Natural killer cell (primary cell): ENCODE measurements at regions not wholly inside any gene's neighbourhood (a gene's known extent, or its start where the extent isn't known, plus 50 kb on each side); places are given as distances from the start of the nearest gene placed in this dataset.

Experiments used
- ATAC-seq, 3 donors: fragments of 150-1000 bp in 2 of 3; fragments of 200-7000 bp in 1 of 3; cut with Tn5 transposase; 1 replicate in 1 of 3; 2 replicates in 2 of 3; pipeline ENCODE4 v1.10.0; 2021; ENCODE audit warnings: mild to moderate bottlenecking in 2 of 3, moderate library complexity in 2 of 3
- DNase-seq, 2 donors: peaks; one replicate each; pipeline versions ENCODE4 v3.0.0 to v3.0.0-alpha.2; 2013 to 2021; ENCODE audit warnings: mixed read lengths in 1 of 2
- H3K27ac ChIP-seq: one replicate; pipeline ENCODE4 v1.5.1; 2013; ENCODE audit warnings: mild to moderate bottlenecking, low read length
- H3K27me3 ChIP-seq: one replicate; pipeline ENCODE4 v1.6.1; 2013; ENCODE audit warnings: low read length; ENCODE audit not compliant: control insufficient read depth, insufficient read depth
- H3K36me3 ChIP-seq: one replicate; pipeline ENCODE4 v1.6.1; 2013; ENCODE audit warnings: low read length; ENCODE audit not compliant: control insufficient read depth, insufficient read depth
- H3K4me1 ChIP-seq: one replicate; pipeline ENCODE4 v1.6.1; 2013; ENCODE audit warnings: low read length; ENCODE audit not compliant: control insufficient read depth, insufficient read depth
- H3K4me3 ChIP-seq: one replicate; pipeline ENCODE4 v1.5.1; 2013; ENCODE audit warnings: low read length
- H3K9me3 ChIP-seq: one replicate; pipeline ENCODE4 v1.6.1; 2013; ENCODE audit warnings: low read length; ENCODE audit not compliant: control insufficient read depth, insufficient read depth
- H3K27ac Mint-ChIP-seq, 2 donors: one replicate each; pipeline ENCODE4 v1.8.0; 2022; ENCODE audit warnings: mild to moderate bottlenecking in 2 of 2, mixed read lengths in 2 of 2, moderate library complexity in 1 of 2
- H3K27me3 Mint-ChIP-seq, 2 donors: one replicate each; pipeline ENCODE4 v1.8.0; 2022; ENCODE audit warnings: low read depth in 2 of 2, mixed read lengths in 2 of 2
- H3K36me3 Mint-ChIP-seq: one replicate; pipeline ENCODE4 v1.8.0; 2022; ENCODE audit warnings: mixed read lengths
- H3K4me1 Mint-ChIP-seq, 2 donors: one replicate each; pipeline ENCODE4 v1.8.0; 2022; ENCODE audit warnings: mixed read lengths in 2 of 2
- H3K4me3 Mint-ChIP-seq: one replicate; pipeline ENCODE4 v1.8.0; 2022; ENCODE audit warnings: mild to moderate bottlenecking, moderate library complexity, mixed read lengths
- H3K9me3 Mint-ChIP-seq, 2 donors: one replicate each; pipeline ENCODE4 v1.8.0; 2022; ENCODE audit warnings: mixed read lengths in 2 of 2
- WGBS: methylation state at CpG from one replicate; pipeline ENCODE4 v1.1.7; 2013; ENCODE audit warnings: missing lambda C conversion rate; ENCODE audit not compliant: insufficient coverage; 5-methylcytosine and 5-hydroxymethylcytosine counted together
- intact Hi-C: fragments of 100-400 bp; cut with micrococcal nuclease; formaldehyde crosslinking; loops from one replicate; pipeline ENCODE4 v1.14.2; 2022
- TF ChIP-seq, protein P1 (sequence below): fragments of 200-600 bp; IDR thresholded peaks from one replicate; pipeline ENCODE4 v1.8.0; 2022; ENCODE audit warnings: antibody characterized with exemption

DNA sequence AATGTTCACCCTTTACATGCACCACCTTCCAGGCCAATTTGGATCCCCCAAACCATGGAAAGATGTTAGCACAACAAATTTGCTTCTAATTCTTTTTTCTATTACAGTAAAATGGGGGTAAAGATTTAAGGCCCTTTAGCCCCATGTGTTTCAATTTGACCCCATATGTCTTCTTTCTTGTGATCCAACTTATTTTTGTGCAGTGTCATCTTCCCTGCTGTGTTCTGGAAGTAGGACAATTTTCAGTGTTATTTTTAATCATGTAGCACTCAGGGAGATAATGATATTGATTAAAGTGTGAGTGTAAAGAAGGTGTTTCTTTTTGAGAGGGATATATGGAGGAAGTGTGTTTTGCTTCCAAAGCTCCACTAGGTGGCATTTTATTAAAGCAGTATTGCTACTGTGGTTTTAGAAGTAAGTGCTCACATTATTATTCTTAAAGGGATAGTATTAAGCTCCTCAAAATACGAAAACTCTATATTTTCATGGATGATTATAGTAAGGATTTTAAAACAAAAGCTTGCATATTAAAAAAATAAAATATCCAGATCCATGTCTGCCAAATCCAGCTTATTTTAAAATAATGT, 118.7 kb upstream of the ATP10B start:
- H3K9me3 ChIP-seq = no peaks in the 10 kb centered on the region
- no peak overlapping the region for H3K4me3 Mint-ChIP-seq
- no peaks in the 10 kb centered on the region for H3K36me3 ChIP-seq
- H3K27ac ChIP-seq = no peak overlapping the region
- H3K27me3 Mint-ChIP-seq = no peaks in the 10 kb centered on the region
- TF ChIP-seq, protein P1, sequence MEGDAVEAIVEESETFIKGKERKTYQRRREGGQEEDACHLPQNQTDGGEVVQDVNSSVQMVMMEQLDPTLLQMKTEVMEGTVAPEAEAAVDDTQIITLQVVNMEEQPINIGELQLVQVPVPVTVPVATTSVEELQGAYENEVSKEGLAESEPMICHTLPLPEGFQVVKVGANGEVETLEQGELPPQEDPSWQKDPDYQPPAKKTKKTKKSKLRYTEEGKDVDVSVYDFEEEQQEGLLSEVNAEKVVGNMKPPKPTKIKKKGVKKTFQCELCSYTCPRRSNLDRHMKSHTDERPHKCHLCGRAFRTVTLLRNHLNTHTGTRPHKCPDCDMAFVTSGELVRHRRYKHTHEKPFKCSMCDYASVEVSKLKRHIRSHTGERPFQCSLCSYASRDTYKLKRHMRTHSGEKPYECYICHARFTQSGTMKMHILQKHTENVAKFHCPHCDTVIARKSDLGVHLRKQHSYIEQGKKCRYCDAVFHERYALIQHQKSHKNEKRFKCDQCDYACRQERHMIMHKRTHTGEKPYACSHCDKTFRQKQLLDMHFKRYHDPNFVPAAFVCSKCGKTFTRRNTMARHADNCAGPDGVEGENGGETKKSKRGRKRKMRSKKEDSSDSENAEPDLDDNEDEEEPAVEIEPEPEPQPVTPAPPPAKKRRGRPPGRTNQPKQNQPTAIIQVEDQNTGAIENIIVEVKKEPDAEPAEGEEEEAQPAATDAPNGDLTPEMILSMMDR = no peak
- no peak overlapping the region for H3K27ac Mint-ChIP-seq
- H3K27me3 ChIP-seq = no peaks in the 10 kb centered on the region
- H3K4me1 ChIP-seq = no peaks in the 10 kb centered on the region
- no peak for ATAC-seq
- intact Hi-C loops = no loop called here
- peaks cover 2% of the 10 kb centered on the region in 2 donors for H3K9me3 Mint-ChIP-seq
- H3K4me3 ChIP-seq = no peak overlapping the region
- no peak for DNase-seq
- no peaks in the 10 kb centered on the region for H3K4me1 Mint-ChIP-seq
- WGBS = no CpG with 5 or more reads among the region's 1 CpG
- no peaks in the 10 kb centered on the region for H3K36me3 Mint-ChIP-seq

DNA sequence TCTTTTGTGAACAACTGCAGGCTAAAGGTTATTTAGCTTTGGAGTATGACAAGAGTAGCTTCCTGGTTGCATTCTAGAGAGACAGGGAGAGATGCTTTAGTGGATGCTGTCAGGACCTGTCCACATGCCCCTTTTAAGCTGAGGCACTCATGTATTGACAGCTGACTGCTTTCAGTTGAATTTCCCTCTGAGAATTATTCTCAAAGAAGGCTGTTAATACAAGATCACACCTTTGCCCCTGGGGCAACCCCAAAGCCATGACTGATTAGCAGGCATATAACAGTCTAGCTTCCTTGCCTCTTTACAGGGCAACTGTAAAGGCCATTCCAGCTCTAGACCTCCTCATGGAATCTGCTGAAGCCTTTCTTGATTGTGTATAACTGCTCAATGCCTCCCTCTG, 117.6 kb upstream of the ATP10B start:
- no peaks in the 10 kb centered on the region for H3K9me3 Mint-ChIP-seq
- intact Hi-C loops = no loop called here
- no peaks in the 10 kb centered on the region for H3K27me3 Mint-ChIP-seq

DNA sequence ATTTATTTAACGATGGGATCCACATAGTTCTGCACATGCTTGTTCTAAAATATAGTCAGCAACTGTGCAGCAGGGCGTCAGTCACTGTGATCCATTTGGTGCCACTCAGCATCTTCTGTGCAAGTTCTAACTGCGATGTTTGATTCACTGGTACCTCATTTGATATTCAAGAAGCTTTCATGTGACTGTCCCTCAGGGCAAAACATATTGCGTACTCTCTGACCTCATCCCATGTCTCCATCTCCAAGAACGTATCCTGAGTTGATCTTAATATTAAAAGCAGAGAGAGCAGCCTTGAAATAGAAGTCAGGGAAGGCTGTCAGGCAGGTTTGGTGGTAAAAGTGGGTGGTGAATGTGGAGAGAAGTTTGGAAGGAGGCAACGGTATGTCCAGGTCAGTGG, 116.5 kb upstream of the ATP10B start:
- DNase-seq = no peak
- no peak overlapping the region for H3K27ac Mint-ChIP-seq
- Histone ChIP-seq H3K9me3 (no peaks in the 10 kb centered on the region), H3K27ac (no peak overlapping the region), H3K4me3 (no peak overlapping the region), H3K27me3 (no peaks in the 10 kb centered on the region), H3K36me3 (no peaks in the 10 kb centered on the region), H3K4me1 (no peaks in the 10 kb centered on the region)
- TF ChIP-seq, protein P1 = no peak
- H3K4me3 Mint-ChIP-seq = no peak overlapping the region
- 81% methylated on average over 6 of the region's 6 CpGs for WGBS
- intact Hi-C loops = no loop called here
- H3K36me3 Mint-ChIP-seq = no peaks in the 10 kb centered on the region
- ATAC-seq = no peak
- H3K4me1 Mint-ChIP-seq = no peaks in the 10 kb centered on the region
- H3K27me3 Mint-ChIP-seq = no peaks in the 10 kb centered on the region
- H3K9me3 Mint-ChIP-seq = no peaks in the 10 kb centered on the region

More for the DNA sequence above, 117.6 kb upstream of the ATP10B start:
- Histone ChIP-seq H3K9me3 (no peaks in the 10 kb centered on the region), H3K27me3 (no peaks in the 10 kb centered on the region), H3K4me3 (no peak overlapping the region), H3K36me3 (no peaks in the 10 kb centered on the region), H3K4me1 (no peaks in the 10 kb centered on the region), H3K27ac (no peak overlapping the region)
- H3K4me1 Mint-ChIP-seq = no peaks in the 10 kb centered on the region
- ATAC-seq (no peak), DNase-seq (no peak)
- TF ChIP-seq, protein P1 = no peak
- H3K27ac Mint-ChIP-seq = no peak overlapping the region
- no peak overlapping the region for H3K4me3 Mint-ChIP-seq
- H3K36me3 Mint-ChIP-seq = no peaks in the 10 kb centered on the region

DNA sequence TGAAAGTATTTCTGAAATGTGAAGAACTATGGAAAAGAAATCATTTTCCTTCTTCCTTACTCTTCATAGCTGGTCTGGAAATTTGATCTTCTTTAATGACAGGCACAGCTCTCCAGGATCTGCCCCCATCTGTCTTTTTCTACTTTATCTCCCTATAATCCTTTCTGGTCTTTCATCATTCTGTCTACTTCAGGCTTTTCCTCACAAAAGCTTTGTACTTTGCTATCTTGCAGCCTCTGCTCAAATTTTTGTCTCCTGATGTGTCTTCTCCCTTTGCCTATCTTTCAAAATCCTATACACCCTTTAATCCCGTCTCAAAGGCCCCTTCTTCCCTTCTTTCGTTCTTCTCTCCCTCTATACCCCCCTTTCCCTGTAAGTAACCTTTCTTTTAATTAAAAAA, 114.9 kb upstream of the ATP10B start:
- H3K4me1 Mint-ChIP-seq = no peaks in the 10 kb centered on the region
- Histone ChIP-seq H3K4me1 (no peaks in the 10 kb centered on the region), H3K9me3 (no peaks in the 10 kb centered on the region), H3K27ac (no peak overlapping the region), H3K36me3 (no peaks in the 10 kb centered on the region), H3K4me3 (no peak overlapping the region), H3K27me3 (no peaks in the 10 kb centered on the region)
- H3K27ac Mint-ChIP-seq = no peak overlapping the region
- H3K36me3 Mint-ChIP-seq = no peaks in the 10 kb centered on the region
- H3K9me3 Mint-ChIP-seq = no peaks in the 10 kb centered on the region
- intact Hi-C loops = no loop called here
- H3K27me3 Mint-ChIP-seq = no peaks in the 10 kb centered on the region
- WGBS = 64% methylated on average over 2 of the region's 2 CpGs
- DNase-seq = no peak
- ATAC-seq = no peak
- no peak overlapping the region for H3K4me3 Mint-ChIP-seq
- TF ChIP-seq, protein P1 = no peak
